DOHH2 (cell line): ENCODE measurements at regions not wholly inside any gene's neighbourhood (a gene's known extent, or its start where the extent isn't known, plus 50 kb on each side); places are given as distances from the start of the nearest gene placed in this dataset.
"Not testable (repeated sequence)": the region's sequence is repeated elsewhere in the genome, so short reads cannot be mapped to it uniquely, and the experiment has no call there.

ENCODE experiments used
- CTCF ChIP-seq: fragments of 200-600 bp; sonication (generic); IDR thresholded peaks from one replicate; pipeline ENCODE4 v1.5.1; 2014; ENCODE audit warnings: antibody characterized with exemption, mild to moderate bottlenecking, low read depth, low read length; ENCODE audit not compliant: poor library complexity, severe bottlenecking
- EZH2phosphoT487 ChIP-seq: fragments of 200-600 bp; sonication (generic); IDR thresholded peaks from 2 replicates; pipeline ENCODE4 v1.6.1; 2017; ENCODE audit warnings: borderline replicate concordance, mild to moderate bottlenecking, antibody characterized with exemption, low read length, moderate library complexity, mixed read lengths

GRCh38 chr3:75552095-75552494 lies 112.0 kb upstream of the FRG2C start:
- not testable (repeated sequence) for TF ChIP-seq CTCF, EZH2phosphoT487
